GM23338 (cell line): ENCODE measurements at regions not wholly inside any gene's neighbourhood (a gene's known extent, or its start where the extent isn't known, plus 50 kb on each side); places are given as distances from the start of the nearest gene placed in this dataset.

Experiments used
- CTCF ChIP-seq, 2 experiments: fragments of 200-600 bp in 1 of 2; sonication (generic) in 1 of 2; conservative IDR thresholded peaks; 2 replicates each; pipeline versions ENCODE4 v1.5.1 to v1.6.1; 2016 to 2017; ENCODE audit warnings: antibody characterized with exemption in 2 of 2, low read depth in 2 of 2, mild to moderate bottlenecking in 2 of 2, moderate library complexity in 1 of 2
- EZH2 ChIP-seq: fragments of 200-600 bp; sonication (generic); IDR thresholded peaks from one replicate; pipeline ENCODE4 v1.8.0; 2017; ENCODE audit warnings: antibody characterized with exemption, mild to moderate bottlenecking, low read depth; ENCODE audit not compliant: unreplicated experiment
- EZH2phosphoT487 ChIP-seq: fragments of 200-600 bp; sonication (generic); IDR thresholded peaks from one replicate; pipeline ENCODE4 v1.8.1; 2018; ENCODE audit warnings: antibody characterized with exemption; ENCODE audit not compliant: unreplicated experiment
- POLR2AphosphoS5 ChIP-seq: IDR thresholded peaks from 2 replicates; pipeline ENCODE4 v1.6.1; 2016; ENCODE audit warnings: antibody characterized with exemption, low read depth
- ZNF114 ChIP-seq: fragments of 250-450 bp; sonication (Bioruptor Pico); IDR thresholded peaks from 2 replicates; pipeline ENCODE4 v1.5.0; 2020; ENCODE audit warnings: mild to moderate bottlenecking, moderate library complexity

DNA sequence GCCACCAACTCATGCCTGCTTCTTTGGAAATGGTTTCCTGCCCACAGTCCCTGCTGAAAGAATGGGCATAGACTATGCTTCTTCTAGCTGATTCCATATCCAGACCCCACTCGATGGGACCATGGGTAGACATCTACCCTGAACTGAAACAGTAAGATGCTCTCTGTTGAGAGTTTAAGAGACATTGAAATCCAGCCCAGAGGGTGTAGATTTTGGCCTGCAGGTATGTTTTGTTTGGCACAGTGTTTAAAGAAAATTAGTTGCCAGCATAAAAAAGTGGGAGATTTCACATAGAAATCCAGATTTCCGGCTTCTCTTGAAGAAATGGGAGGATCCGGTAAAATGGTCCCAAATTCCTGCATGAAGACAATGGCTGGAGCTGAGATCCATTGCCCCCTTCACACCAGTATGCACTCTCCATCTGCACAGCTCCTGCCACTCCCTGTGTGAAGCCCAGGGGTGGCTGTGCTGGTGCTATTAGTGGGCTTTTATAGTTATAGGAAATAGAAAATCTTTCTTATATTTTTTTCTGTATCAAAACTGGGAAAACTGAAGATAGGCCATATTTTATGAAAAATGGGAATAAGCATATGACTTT is 218.1 kb downstream of the PTEN start:
- TF ChIP-seq ZNF114 (no peak), CTCF (conservative IDR thresholded peaks at IDR 0.05; ENCODE audit: low read depth in 2 of 2) (no peak), POLR2AphosphoS5 (no peak), EZH2 (no peak), EZH2phosphoT487 (no peak)
